A549 (cell line): ENCODE measurements at regions not wholly inside any gene's neighbourhood (a gene's known extent, or its start where the extent isn't known, plus 50 kb on each side); places are given as distances from the start of the nearest gene placed in this dataset.

Experiments
- ATAC-seq, 2 experiments: fragments of 200-7000 bp in 1 of 2; fragments of >200 bp in 1 of 2; cut with Nextera tagmentation in 1 of 2; cut with Tn5 transposase in 1 of 2; 3 replicates each; pipeline versions ENCODE4 v1.8.0 to v1.9.1; 2018 to 2020; ENCODE audit warnings: mild to moderate bottlenecking in 1 of 2, moderate library complexity in 1 of 2
- CTCF ChIA-PET: fragments of 300-600 bp; sonication (Branson Sonifier 250); formaldehyde crosslinking; extraction: SDS; loops from one replicate; lab custom pipeline; 2021; ENCODE audit warnings: antibody characterized with exemption, inconsistent platforms; lab: Yijun Ruan, JAX
- POLR2A ChIA-PET: fragments of 350-600 bp; formaldehyde crosslinking; extraction: SDS; loops from one replicate; lab custom pipeline; 2021; ENCODE audit warnings: antibody characterized with exemption, inconsistent platforms; lab: Yijun Ruan, JAX
- DNase-seq, 2 experiments: peaks; one replicate each; pipeline versions ENCODE4 v3.0.0 to v3.0.0-alpha.2; 2011 to 2016; ENCODE audit warnings: low read depth in 1 of 2, low spot score in 1 of 2
- FAIRE-seq: peaks from 2 replicates; lab custom pipeline; 2011; peaks lifted over from hg19 to GRCh38; lab: Jason Lieb, UNC
- H3K27ac ChIP-seq, 2 experiments: fragments of >200 bp; sonication (Bioruptor Twin); formaldehyde crosslinking; 3 replicates each; pipeline ENCODE4 v1.5.1; 2016 to 2017
- H3K4me1 ChIP-seq: fragments of >200 bp; sonication (Bioruptor Twin); formaldehyde crosslinking; 3 replicates; pipeline ENCODE4 v1.6.1; 2016
- H3K4me2 ChIP-seq: fragments of >200 bp; sonication (Bioruptor Twin); formaldehyde crosslinking; 3 replicates; pipeline ENCODE4 v1.6.1; 2016
- H3K4me3 ChIP-seq: fragments of >200 bp; sonication (Bioruptor Twin); formaldehyde crosslinking; 3 replicates; pipeline ENCODE4 v1.5.1; 2016
- H3K9me3 ChIP-seq: fragments of >200 bp; sonication (Bioruptor Twin); formaldehyde crosslinking; 3 replicates; pipeline ENCODE4 v1.6.1; 2016
- ATOH8 ChIP-seq: fragments of 250-450 bp; sonication (Bioruptor Pico); IDR thresholded peaks from 2 replicates; pipeline ENCODE4 v1.5.0; 2020; ENCODE audit warnings: low read depth, mild to moderate bottlenecking, moderate library complexity
- BHLHE40 ChIP-seq: IDR thresholded peaks from 2 replicates; pipeline ENCODE4 v1.6.1; 2012; ENCODE audit warnings: low read depth, low read length, inconsistent platforms
- CEBPB ChIP-seq, 2 experiments: fragments of >200 bp in 1 of 2; sonication (Bioruptor Twin) in 1 of 2; formaldehyde crosslinking in 1 of 2; IDR thresholded peaks; 2 replicates each; pipeline ENCODE4 v1.6.1; 2012 to 2016
- CHD2 ChIP-seq: fragments of 150-350 bp; IDR thresholded peaks from 2 replicates; pipeline ENCODE4 v1.6.1; 2014; ENCODE audit warnings: low read length; ENCODE audit not compliant: partially characterized antibody
- CHD4 ChIP-seq: fragments of 200-600 bp; sonication (generic); IDR thresholded peaks from 2 replicates; pipeline ENCODE4 v1.6.1; 2016; ENCODE audit warnings: antibody characterized with exemption, mild to moderate bottlenecking, borderline replicate concordance
- CTCF ChIP-seq: fragments of >200 bp; sonication (Bioruptor Twin); formaldehyde crosslinking; IDR thresholded peaks from 3 replicates; pipeline ENCODE4 v1.5.1; 2016
- EHMT2 ChIP-seq: fragments of 200-600 bp; sonication (generic); IDR thresholded peaks from 2 replicates; pipeline ENCODE4 v1.6.1; 2016; ENCODE audit warnings: antibody characterized with exemption, low read depth, mild to moderate bottlenecking, moderate library complexity
- FOSL2 ChIP-seq, 2 experiments: fragments of 450-650 bp in 1 of 2; fragments of >200 bp in 1 of 2; sonication (Bioruptor Twin) in 1 of 2; formaldehyde crosslinking; IDR thresholded peaks; 2 replicates each; pipeline versions ENCODE4 v1.5.0 to v1.6.1; 2016 to 2020; ENCODE audit warnings: mild to moderate bottlenecking in 1 of 2, moderate library complexity in 1 of 2
- HEYL ChIP-seq: fragments of 250-450 bp; sonication (Bioruptor Pico); IDR thresholded peaks from 2 replicates; pipeline ENCODE4 v1.8.0; 2021; ENCODE audit warnings: mild to moderate bottlenecking, moderate library complexity
- HMGXB4 ChIP-seq: fragments of 250-450 bp; sonication (Bioruptor Pico); IDR thresholded peaks from 2 replicates; pipeline ENCODE4 v1.5.0; 2021; ENCODE audit warnings: mild to moderate bottlenecking, moderate library complexity, borderline replicate concordance
- JUN ChIP-seq, 2 experiments: fragments of >200 bp; sonication (Bioruptor Twin); formaldehyde crosslinking; IDR thresholded peaks; 2 replicates in 1 of 2; 3 replicates in 1 of 2; pipeline ENCODE4 v1.6.1; 2016 to 2017
- MYC ChIP-seq: IDR thresholded peaks from 2 replicates; pipeline ENCODE4 v1.6.1; 2012; ENCODE audit warnings: mild to moderate bottlenecking, inconsistent platforms, low read length, improper control_type of control experiment, borderline replicate concordance
- NFE2L2 ChIP-seq: fragments of 150-350 bp; conservative IDR thresholded peaks from 2 replicates; pipeline ENCODE4 v1.6.1; 2014; ENCODE audit warnings: low read length
- NR3C1 ChIP-seq: fragments of >200 bp; sonication (Bioruptor Twin); formaldehyde crosslinking; IDR thresholded peaks from 3 replicates; pipeline ENCODE4 v1.6.1; 2017
- PHF8 ChIP-seq: fragments of 200-600 bp; sonication (generic); IDR thresholded peaks from 2 replicates; pipeline ENCODE4 v1.6.1; 2016; ENCODE audit warnings: low read depth, mild to moderate bottlenecking, antibody characterized with exemption, moderate library complexity, borderline replicate concordance
- POLR2AphosphoS2 ChIP-seq: conservative IDR thresholded peaks from 2 replicates; pipeline ENCODE4 v1.6.1; 2012; ENCODE audit warnings: low read length, improper control_type of control experiment, inconsistent platforms
- RARB ChIP-seq: fragments of 250-450 bp; sonication (Bioruptor Pico); IDR thresholded peaks from 2 replicates; pipeline ENCODE4 v1.8.0; 2021; ENCODE audit warnings: mild to moderate bottlenecking, moderate library complexity
- RCOR1 ChIP-seq: fragments of 150-350 bp; IDR thresholded peaks from 2 replicates; pipeline ENCODE4 v1.6.1; 2014; ENCODE audit warnings: antibody characterized with exemption, low read length, low read depth
- SREBF2 ChIP-seq: fragments of 450-650 bp; IDR thresholded peaks from 2 replicates; pipeline ENCODE4 v1.6.1; 2014; ENCODE audit warnings: mild to moderate bottlenecking, moderate library complexity
- TFCP2L1 ChIP-seq: fragments of 250-450 bp; sonication (Bioruptor Pico); IDR thresholded peaks from 2 replicates; pipeline ENCODE4 v1.5.0; 2021; ENCODE audit warnings: mild to moderate bottlenecking
- USF2 ChIP-seq: fragments of 450-650 bp; IDR thresholded peaks from 2 replicates; pipeline ENCODE4 v1.6.1; 2014; ENCODE audit warnings: antibody characterized with exemption
- ZC3H11A ChIP-seq: fragments of 450-650 bp; IDR thresholded peaks from 2 replicates; pipeline ENCODE4 v1.6.1; 2014; ENCODE audit warnings: antibody characterized with exemption, mild to moderate bottlenecking
- ZSCAN20 ChIP-seq: fragments of 250-450 bp; sonication (Bioruptor Pico); IDR thresholded peaks from 2 replicates; pipeline ENCODE4 v1.8.0; 2022; ENCODE audit warnings: mild to moderate bottlenecking, moderate library complexity
- WGBS: methylation state at CpG from one replicate; pipeline ENCODE4 v1.1.6; 2017; ENCODE audit errors: missing lambda C conversion rate; 5-methylcytosine and 5-hydroxymethylcytosine counted together

- Histone ChIP-seq H3K4me1 (no peaks in the 10 kb centered on the region), H3K4me2 (no peak overlapping the region), H3K27ac (no peak overlapping the region), H3K9me3 (no peaks in the 10 kb centered on the region), H3K4me3 (no peak overlapping the region)
- ChIA-PET CTCF (no interaction called here), POLR2A (no interaction called here)
- ATAC-seq (no peak), DNase-seq (no peak), FAIRE-seq (no peak)
- WGBS = 0% methylated on average over 1 of the region's 1 CpG
- TF ChIP-seq NR3C1 = no peak
- no peak for TF ChIP-seq RARB
- TF ChIP-seq CEBPB (IDR thresholded peaks at IDR 0.05) = no peak
- TF ChIP-seq EHMT2 = no peak
- TF ChIP-seq BHLHE40 = no peak
- TF ChIP-seq HEYL = no peak
- no peak for TF ChIP-seq JUN (IDR thresholded peaks at IDR 0.05)
- no peak for TF ChIP-seq SREBF2
- TF ChIP-seq FOSL2 (IDR thresholded peaks at IDR 0.05) = no peak
- no peak for TF ChIP-seq FOSL2 (CRISPR knock-in tag; IDR thresholded peaks at IDR 0.05)
- no peak for TF ChIP-seq ATOH8
Measured at GRCh38 chr2:122908159-122908558, 1116.9 kb upstream of the CNTNAP5 start.

- Histone ChIP-seq H3K27ac (no peak overlapping the region), H3K4me1 (no peaks in the 10 kb centered on the region), H3K4me3 (no peak overlapping the region), H3K9me3 (no peaks in the 10 kb centered on the region), H3K4me2 (no peak overlapping the region)
- ChIA-PET CTCF (no interaction called here), POLR2A (no interaction called here)
- 0% methylated on average over 3 of the region's 3 CpGs for WGBS
- DNase-seq = no peak
- FAIRE-seq = no peak
- ATAC-seq = no peak
- TF ChIP-seq BHLHE40 (no peak), ZSCAN20 (CRISPR knock-in tag) (no peak), TFCP2L1 (CRISPR knock-in tag) (no peak), NFE2L2 (no peak), CHD4 (no peak), ATOH8 (no peak), HMGXB4 (CRISPR knock-in tag) (no peak), POLR2AphosphoS2 (no peak), CHD2 (no peak), USF2 (no peak)
Measured at GRCh38 chr2:122927197-122927596, 1097.9 kb upstream of the CNTNAP5 start.

GRCh38 chr2:122927710-122928557, 1097.2 kb upstream of the CNTNAP5 start:
- Histone ChIP-seq H3K27ac (no peak overlapping the region), H3K4me2 (no peak overlapping the region), H3K9me3 (no peaks in the 10 kb centered on the region), H3K4me3 (no peak overlapping the region), H3K4me1 (no peaks in the 10 kb centered on the region)
- 10% methylated on average over 4 of the region's 4 CpGs for WGBS
- FAIRE-seq (no peak), ATAC-seq (no peak), DNase-seq (no peak)
- TF ChIP-seq BHLHE40 = no peak
- no peak for TF ChIP-seq CTCF
- TF ChIP-seq ZC3H11A = no peak
- TF ChIP-seq TFCP2L1 (CRISPR knock-in tag) = no peak
- no peak for TF ChIP-seq RCOR1
- no peak for TF ChIP-seq MYC
- no peak for TF ChIP-seq ATOH8
- TF ChIP-seq USF2 = no peak
- TF ChIP-seq PHF8 = no peak
- no peak for TF ChIP-seq SREBF2
- CTCF ChIA-PET = no interaction called here
- POLR2A ChIA-PET = no interaction called here
